CD4-positive, alpha-beta T cell (primary cell): ENCODE measurements at regions not wholly inside any gene's neighbourhood (a gene's known extent, or its start where the extent isn't known, plus 50 kb on each side); places are given as distances from the start of the nearest gene placed in this dataset.
A peak's percentile ranks its signal among the peaks of the same experiment; 100 is the strongest.

Experiments used
- ATAC-seq: fragments of 200-7000 bp; cut with Tn5 transposase; one replicate; pipeline ENCODE4 v1.10.0; 2022; ENCODE audit warnings: mild to moderate bottlenecking; ENCODE audit not compliant: poor library complexity
- CTCF ChIA-PET: fragments of 350-600 bp; sonication (Branson Sonifier 250); formaldehyde crosslinking; loops from one replicate; lab custom pipeline; 2021; ENCODE audit warnings: antibody characterized with exemption, inconsistent platforms; lab: Charles Lee
- POLR2A ChIA-PET: fragments of 350-600 bp; sonication (Branson Sonifier 250); formaldehyde crosslinking; loops from one replicate; lab custom pipeline; 2021; ENCODE audit warnings: antibody characterized with exemption, inconsistent platforms; lab: Charles Lee
- DNase-seq, 14 experiments: peaks; one replicate each; pipeline ENCODE4 v3.0.0-alpha.2; 2013 to 2020; ENCODE audit warnings: mixed read lengths in 2 of 14
- H3K27ac ChIP-seq, 2 donors: one replicate each; pipeline versions ENCODE4 v1.5.1 to v1.7.0; 2013; ENCODE audit warnings: low read length in 2 of 2, low read depth in 1 of 2, mild to moderate bottlenecking in 1 of 2
- H3K27me3 ChIP-seq, 2 experiments: 1 replicate in 1 of 2; 2 replicates in 1 of 2; pipeline versions ENCODE4 v1.6.1 to v1.7.0; 2013; ENCODE audit warnings: low read length in 2 of 2, control low read depth in 1 of 2, mild to moderate bottlenecking in 1 of 2, moderate library complexity in 1 of 2; ENCODE audit not compliant: insufficient read depth in 2 of 2, control insufficient read depth in 1 of 2
- H3K36me3 ChIP-seq: one replicate; pipeline ENCODE4 v1.6.1; 2013; ENCODE audit warnings: low read length, control low read depth; ENCODE audit not compliant: insufficient read depth
- H3K4me1 ChIP-seq: one replicate; pipeline ENCODE4 v1.6.1; 2013; ENCODE audit warnings: low read length, control low read depth; ENCODE audit not compliant: insufficient read depth
- H3K4me3 ChIP-seq: one replicate; pipeline ENCODE4 v1.5.1; 2013; ENCODE audit warnings: mild to moderate bottlenecking, low read length, moderate library complexity
- H3K9me3 ChIP-seq, 2 experiments: 1 replicate in 1 of 2; 2 replicates in 1 of 2; pipeline versions ENCODE4 v1.6.1 to v1.7.0; 2013; ENCODE audit warnings: low read length in 2 of 2, mild to moderate bottlenecking in 2 of 2, control low read depth in 1 of 2, moderate library complexity in 1 of 2; ENCODE audit not compliant: control insufficient read depth in 1 of 2, insufficient read depth in 1 of 2
- H3K27ac Mint-ChIP-seq: one replicate; pipeline ENCODE4 v1.8.0; 2020; ENCODE audit warnings: mixed read lengths
- H3K27me3 Mint-ChIP-seq: one replicate; pipeline ENCODE4 v1.8.0; 2021; ENCODE audit warnings: mixed read lengths
- H3K36me3 Mint-ChIP-seq: one replicate; pipeline ENCODE4 v1.8.0; 2021; ENCODE audit warnings: low read depth, mixed read lengths
- H3K4me1 Mint-ChIP-seq: one replicate; pipeline ENCODE4 v1.8.0; 2021; ENCODE audit warnings: low read depth, mixed read lengths
- H3K4me3 Mint-ChIP-seq: one replicate; pipeline ENCODE4 v1.8.0; 2020; ENCODE audit warnings: mild to moderate bottlenecking, mixed read lengths
- H3K9me3 Mint-ChIP-seq: one replicate; pipeline ENCODE4 v1.8.0; 2020; ENCODE audit warnings: mixed read lengths
- intact Hi-C, 2 experiments: fragments of 100-400 bp; cut with DNase I in 1 of 2; cut with micrococcal nuclease in 1 of 2; formaldehyde crosslinking; loops; one replicate each; pipeline versions ENCODE4 v1.15.1 to v1.9.0; 2023 to 2025; cut with DNase I, micrococcal nuclease
- TF ChIP-seq, protein P1 (sequence below): fragments of 200-600 bp; IDR thresholded peaks from one replicate; pipeline ENCODE4 v1.8.0; 2022; ENCODE audit warnings: antibody characterized with exemption, mild to moderate bottlenecking

- DNase-seq (peak in 1 of 14 experiments; percentile 6), ATAC-seq (no peak)
- peaks cover 2% of the 10 kb centered on the region for H3K9me3 Mint-ChIP-seq
- Histone ChIP-seq H3K4me1 (no peaks in the 10 kb centered on the region), H3K27me3 (no peaks in the 10 kb centered on the region), H3K9me3 (peaks cover 0 to 8% of the 10 kb centered on the region in 2 experiments), H3K36me3 (no peaks in the 10 kb centered on the region), H3K27ac (no peak overlapping the region), H3K4me3 (no peak overlapping the region)
- TF ChIP-seq, protein P1, sequence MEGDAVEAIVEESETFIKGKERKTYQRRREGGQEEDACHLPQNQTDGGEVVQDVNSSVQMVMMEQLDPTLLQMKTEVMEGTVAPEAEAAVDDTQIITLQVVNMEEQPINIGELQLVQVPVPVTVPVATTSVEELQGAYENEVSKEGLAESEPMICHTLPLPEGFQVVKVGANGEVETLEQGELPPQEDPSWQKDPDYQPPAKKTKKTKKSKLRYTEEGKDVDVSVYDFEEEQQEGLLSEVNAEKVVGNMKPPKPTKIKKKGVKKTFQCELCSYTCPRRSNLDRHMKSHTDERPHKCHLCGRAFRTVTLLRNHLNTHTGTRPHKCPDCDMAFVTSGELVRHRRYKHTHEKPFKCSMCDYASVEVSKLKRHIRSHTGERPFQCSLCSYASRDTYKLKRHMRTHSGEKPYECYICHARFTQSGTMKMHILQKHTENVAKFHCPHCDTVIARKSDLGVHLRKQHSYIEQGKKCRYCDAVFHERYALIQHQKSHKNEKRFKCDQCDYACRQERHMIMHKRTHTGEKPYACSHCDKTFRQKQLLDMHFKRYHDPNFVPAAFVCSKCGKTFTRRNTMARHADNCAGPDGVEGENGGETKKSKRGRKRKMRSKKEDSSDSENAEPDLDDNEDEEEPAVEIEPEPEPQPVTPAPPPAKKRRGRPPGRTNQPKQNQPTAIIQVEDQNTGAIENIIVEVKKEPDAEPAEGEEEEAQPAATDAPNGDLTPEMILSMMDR, result no peak
- no peak overlapping the region for H3K4me3 Mint-ChIP-seq
- POLR2A ChIA-PET, result no interaction called here
- H3K4me1 Mint-ChIP-seq, result no peaks in the 10 kb centered on the region
- no peaks in the 10 kb centered on the region for H3K27me3 Mint-ChIP-seq
- CTCF ChIA-PET, result no interaction called here
- H3K27ac Mint-ChIP-seq, result no peak overlapping the region
- H3K36me3 Mint-ChIP-seq, result no peaks in the 10 kb centered on the region
- intact Hi-C loops, result no loop called here
Measured at GRCh38 chr4:45566896-45567603, 556.8 kb downstream of the GABRG1 start.

DNA sequence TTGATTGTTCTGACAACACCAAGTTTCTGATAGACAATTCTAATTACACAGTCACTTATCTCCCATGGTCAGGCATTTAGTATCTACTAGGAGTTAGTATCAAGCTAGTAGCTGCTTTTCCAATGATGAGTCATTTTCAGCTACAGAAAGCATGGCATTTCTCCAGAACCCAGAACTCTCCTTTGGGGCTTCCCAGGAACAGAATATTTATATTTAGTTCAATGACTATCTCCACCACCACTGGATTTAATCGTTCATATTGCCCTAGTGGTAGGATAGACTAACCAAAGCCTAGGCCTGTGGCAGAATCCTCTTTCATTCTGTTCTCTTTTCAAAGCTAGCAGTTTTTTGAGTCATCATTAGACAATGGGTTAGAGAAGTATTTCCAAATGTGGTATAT is 569.4 kb downstream of the GABRG1 start:
- ChIA-PET CTCF (no interaction called here), POLR2A (no interaction called here)
- Mint-ChIP-seq H3K4me3 (no peak overlapping the region), H3K27ac (no peak overlapping the region), H3K4me1 (no peaks in the 10 kb centered on the region), H3K27me3 (no peaks in the 10 kb centered on the region), H3K36me3 (no peaks in the 10 kb centered on the region), H3K9me3 (peaks cover 3% of the 10 kb centered on the region)
- ATAC-seq (no peak), DNase-seq (no peak)
- Histone ChIP-seq H3K9me3 (no peaks in the 10 kb centered on the region), H3K36me3 (no peaks in the 10 kb centered on the region), H3K27ac (no peak overlapping the region), H3K27me3 (no peaks in the 10 kb centered on the region), H3K4me3 (no peak overlapping the region), H3K4me1 (no peaks in the 10 kb centered on the region)
- intact Hi-C loops, result no loop called here
- TF ChIP-seq, protein P1, result no peak

- DNase-seq (no peak), ATAC-seq (no peak)
- Histone ChIP-seq H3K27me3 (no peaks in the 10 kb centered on the region), H3K27ac (no peak overlapping the region), H3K4me1 (no peaks in the 10 kb centered on the region), H3K4me3 (no peak overlapping the region), H3K36me3 (no peaks in the 10 kb centered on the region), H3K9me3 (no peaks in the 10 kb centered on the region)
- no peaks in the 10 kb centered on the region for H3K4me1 Mint-ChIP-seq
- H3K27ac Mint-ChIP-seq, result no peak overlapping the region
- no peak overlapping the region for H3K4me3 Mint-ChIP-seq
- peaks cover 5% of the 10 kb centered on the region for H3K9me3 Mint-ChIP-seq
- intact Hi-C loops, result no loop called here
- ChIA-PET CTCF (no interaction called here), POLR2A (no interaction called here)
- no peaks in the 10 kb centered on the region for H3K27me3 Mint-ChIP-seq
- TF ChIP-seq, protein P1, result no peak
- no peaks in the 10 kb centered on the region for H3K36me3 Mint-ChIP-seq
Measured at GRCh38 chr4:45550766-45551366, 573.0 kb downstream of the GABRG1 start.
